ENCODE measurements at regions not wholly inside any gene's neighbourhood (a gene's known extent, or its start where the extent isn't known, plus 50 kb on each side); places are given as distances from the start of the nearest gene placed in this dataset.
"Not testable (repeated sequence)": the region's sequence is repeated elsewhere in the genome, so short reads cannot be mapped to it uniquely, and the experiment has no call there.

DNA sequence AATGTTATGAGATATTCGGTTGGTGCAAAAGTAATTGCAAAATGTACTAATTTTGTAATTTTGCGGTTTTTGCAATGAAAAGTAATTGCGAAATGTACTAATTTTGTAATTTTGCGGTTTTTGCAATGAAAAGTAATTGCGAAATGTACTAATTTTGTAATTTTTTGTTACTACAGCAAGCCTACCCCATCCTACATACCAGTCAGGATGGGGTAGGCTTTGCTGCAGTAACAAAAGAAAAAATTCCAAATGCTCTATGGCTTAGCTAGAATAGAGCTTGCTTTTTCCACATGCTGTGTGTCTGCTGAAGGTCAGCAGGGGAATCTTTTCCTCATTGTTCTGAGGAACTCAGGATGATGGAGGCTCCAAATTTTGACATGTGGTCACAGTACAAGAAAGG lies 83.3 kb upstream of the GPRC5B start:
- no peak for DNase-seq
- H3K27me3 ChIP-seq (ENCODE audit: insufficient read depth, low read depth, severe bottlenecking): peaks cover 88% of the 10 kb centered on the region
- H3K9me3 ChIP-seq (ENCODE audit: severe bottlenecking): no peaks in the 10 kb centered on the region

DNA sequence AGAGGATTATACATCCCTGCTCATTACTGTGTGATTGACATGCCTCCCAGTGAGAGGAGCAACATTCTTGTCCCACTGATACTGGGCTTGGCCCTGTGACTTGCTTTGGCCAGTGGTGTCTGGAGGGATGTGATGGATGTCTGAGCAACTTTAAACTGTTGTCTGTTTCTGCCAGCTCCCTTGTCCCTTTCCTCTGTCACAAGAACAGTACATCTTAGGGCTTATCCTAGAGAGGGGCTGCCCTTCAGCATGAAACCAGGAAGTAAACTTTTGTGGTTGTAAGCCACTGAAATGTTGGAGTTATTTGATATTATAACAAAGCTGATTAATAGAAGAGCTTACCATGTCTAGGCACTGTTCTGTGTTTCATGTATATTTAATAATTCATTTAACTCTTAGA lies 82.9 kb upstream of the GPRC5B start:
- H3K4me3 ChIP-seq (ENCODE audit: low read depth, low read length): no peak overlapping the region

More for the DNA sequence above, 83.3 kb upstream of the GPRC5B start:
- H3K4me3 ChIP-seq (ENCODE audit: low read depth, low read length): no peak overlapping the region
- H3K27ac ChIP-seq: no peak overlapping the region
- TF ChIP-seq CTCF (IDR thresholded peaks at IDR 0.05; ENCODE audit: low read depth, low read length): no peak
- H3K36me3 ChIP-seq: no peaks in the 10 kb centered on the region

GRCh38 chr16:19963301-19963700 lies 78.7 kb upstream of the GPRC5B start:
- H3K27me3 ChIP-seq (ENCODE audit: insufficient read depth, low read depth, severe bottlenecking): peaks cover 83% of the 10 kb centered on the region
- DNase-seq: no peak
- TF ChIP-seq CTCF (IDR thresholded peaks at IDR 0.05; ENCODE audit: low read depth, low read length): no peak
- no peak overlapping the region for H3K4me3 ChIP-seq (ENCODE audit: low read depth, low read length)
- H3K9me3 ChIP-seq (ENCODE audit: severe bottlenecking): no peaks in the 10 kb centered on the region
- no peaks in the 10 kb centered on the region for H3K36me3 ChIP-seq
- no peak overlapping the region for H3K27ac ChIP-seq

More for the DNA sequence above, 82.9 kb upstream of the GPRC5B start:
- Histone ChIP-seq H3K36me3 (no peaks in the 10 kb centered on the region), H3K9me3 (ENCODE audit: severe bottlenecking) (no peaks in the 10 kb centered on the region), H3K27me3 (ENCODE audit: insufficient read depth, low read depth, severe bottlenecking) (peaks cover 87% of the 10 kb centered on the region), H3K27ac (no peak overlapping the region)
- DNase-seq: no peak
- no peak for TF ChIP-seq CTCF (IDR thresholded peaks at IDR 0.05; ENCODE audit: low read depth, low read length)

GRCh38 chr16:19960183-19960582 lies 75.5 kb upstream of the GPRC5B start:
- Histone ChIP-seq H3K36me3 (no peaks in the 10 kb centered on the region), H3K27me3 (ENCODE audit: insufficient read depth, low read depth, severe bottlenecking) (peaks cover 70% of the 10 kb centered on the region), H3K4me3 (ENCODE audit: low read depth, low read length) (no peak overlapping the region), H3K27ac (no peak overlapping the region), H3K9me3 (ENCODE audit: severe bottlenecking) (peaks cover 2% of the 10 kb centered on the region)
- DNase-seq: no peak
- TF ChIP-seq CTCF (IDR thresholded peaks at IDR 0.05; ENCODE audit: low read depth, low read length): no peak

GRCh38 chr16:19959736-19960135 lies 75.1 kb upstream of the GPRC5B start:
- Histone ChIP-seq H3K4me3 (ENCODE audit: low read depth, low read length) (no peak overlapping the region), H3K27ac (no peak overlapping the region), H3K27me3 (ENCODE audit: insufficient read depth, low read depth, severe bottlenecking) (peaks cover 72% of the 10 kb centered on the region), H3K9me3 (ENCODE audit: severe bottlenecking) (peaks cover 2% of the 10 kb centered on the region), H3K36me3 (no peaks in the 10 kb centered on the region)
- TF ChIP-seq CTCF (IDR thresholded peaks at IDR 0.05; ENCODE audit: low read depth, low read length): no peak
- DNase-seq: no peak

- not testable (repeated sequence) for DNase-seq; H3K4me3 ChIP-seq (ENCODE audit: low read depth, low read length); H3K27ac ChIP-seq; H3K9me3 ChIP-seq (ENCODE audit: severe bottlenecking); H3K36me3 ChIP-seq
- peaks cover 78% of the 10 kb centered on the region for H3K27me3 ChIP-seq (ENCODE audit: insufficient read depth, low read depth, severe bottlenecking)
Measured at GRCh38 chr16:19955896-19956295, 71.2 kb upstream of the GPRC5B start.

- H3K27me3 ChIP-seq (ENCODE audit: insufficient read depth, low read depth, severe bottlenecking): peaks cover 79% of the 10 kb centered on the region
Measured at GRCh38 chr16:19955084-19955483, 70.4 kb upstream of the GPRC5B start.

More at GRCh38 chr16:19955084-19955483, 70.4 kb upstream of the GPRC5B start:
- not testable (repeated sequence) for H3K36me3 ChIP-seq; H3K27ac ChIP-seq; H3K9me3 ChIP-seq (ENCODE audit: severe bottlenecking); H3K4me3 ChIP-seq (ENCODE audit: low read depth, low read length); DNase-seq

Measured in WERI-Rb-1 (cell line).